ENCODE measurements at regions not wholly inside any gene's neighbourhood (a gene's known extent, or its start where the extent isn't known, plus 50 kb on each side); places are given as distances from the start of the nearest gene placed in this dataset.
"Not testable (repeated sequence)": the region's sequence is repeated elsewhere in the genome, so short reads cannot be mapped to it uniquely, and the experiment has no call there.

DNA sequence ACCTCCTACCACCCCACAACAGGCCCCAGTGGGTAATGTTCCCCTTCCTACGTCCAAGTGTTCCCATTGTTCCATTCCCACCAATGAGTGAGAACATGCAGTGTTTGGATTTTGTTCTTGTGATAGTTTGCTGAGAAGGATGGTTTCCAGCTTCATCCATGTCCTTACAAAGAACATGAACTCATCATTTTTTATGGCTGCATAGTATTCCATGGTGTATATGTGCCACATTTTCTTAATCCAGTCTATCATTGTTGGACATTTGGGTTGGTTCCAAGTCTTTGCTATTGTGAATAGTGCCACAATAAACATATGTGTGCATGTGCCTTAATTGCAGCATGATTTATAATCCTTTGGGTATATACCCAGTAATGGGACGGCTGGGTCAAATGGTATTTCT is 81.6 kb downstream of the P2RY10 start:
- H3K79me1 ChIP-seq (ENCODE audit: insufficient read depth, low read depth, low read length, poor library complexity, severe bottlenecking); DNase-seq; H3K4me2 ChIP-seq (ENCODE audit: insufficient read depth, insufficient read length, low read length); H3K18ac ChIP-seq (ENCODE audit: insufficient read length, low read depth, low read length); H3K79me2 ChIP-seq (ENCODE audit: insufficient read depth, low read length); H3K23me2 ChIP-seq (ENCODE audit: insufficient read length, low read depth, low read length, poor library complexity, severe bottlenecking); H2AK5ac ChIP-seq (ENCODE audit: insufficient read length, low read length); H3K27ac ChIP-seq (ENCODE audit: insufficient read length, low read depth, low read length); H3K27me3 ChIP-seq (ENCODE audit: insufficient read depth, low read length); H3K4ac ChIP-seq (ENCODE audit: low read depth, low read length); H4K91ac ChIP-seq (ENCODE audit: insufficient read length, low read depth, low read length); H3K4me1 ChIP-seq (ENCODE audit: insufficient read depth, low read length); H2BK12ac ChIP-seq (ENCODE audit: insufficient read length, low read depth, low read length); H2BK15ac ChIP-seq (ENCODE audit: low read depth, low read length); H3K4me1 Mint-ChIP-seq; H2BK20ac ChIP-seq (ENCODE audit: low read depth, low read length, poor library complexity, severe bottlenecking); H2BK120ac ChIP-seq (ENCODE audit: low read depth, low read length, poor library complexity, severe bottlenecking); H3K23ac ChIP-seq (ENCODE audit: insufficient read length, low read depth, low read length); H3K9me3 ChIP-seq (ENCODE audit: control insufficient read depth, low read depth, low read length); H3K56ac ChIP-seq (ENCODE audit: insufficient read length, low read depth, low read length); H3K14ac ChIP-seq (ENCODE audit: insufficient read depth, low read length); H3K9ac ChIP-seq (ENCODE audit: extremely low read depth, insufficient read length, low read length); H4K5ac ChIP-seq (ENCODE audit: insufficient read length, low read depth, low read length); H2BK5ac ChIP-seq (ENCODE audit: insufficient read length, low read length); H3K27ac Mint-ChIP-seq; H3K27me3 Mint-ChIP-seq (ENCODE audit: low read depth); H4K8ac ChIP-seq (replicated peaks; ENCODE audit: insufficient read length, low read depth, low read length); H3K4me3 Mint-ChIP-seq; H2AFZ ChIP-seq (ENCODE audit: low read length); H3T11ph ChIP-seq (ENCODE audit: low read length); H4K20me1 ChIP-seq (ENCODE audit: control insufficient read depth, insufficient read depth, insufficient read length): not testable (repeated sequence)
- H3K36me3 Mint-ChIP-seq (ENCODE audit: insufficient read depth in 1 of 3, low read depth in 3 of 3) = peaks cover 4 to 12% (median 6%) of the 10 kb centered on the region in 3 experiments; a peak in 4 of 7 replicates
- no CpG with 5 or more reads among the region's 2 CpGs for whole genome bisulfite sequencing (ENCODE audit: extremely low coverage, insufficient read length, low lambda C conversion rate)
- peaks cover 69 to 74% of the 10 kb centered on the region in 2 experiments for H3K9me3 Mint-ChIP-seq

Measured in H9 (cell line).